IMR-90 (cell line): ENCODE measurements at regions not wholly inside any gene's neighbourhood (a gene's known extent, or its start where the extent isn't known, plus 50 kb on each side); places are given as distances from the start of the nearest gene placed in this dataset.

ENCODE experiments used
- BHLHE40 ChIP-seq: fragments of 150-350 bp; IDR thresholded peaks from 2 replicates; pipeline ENCODE4 v1.6.1; 2016; ENCODE audit warnings: mild to moderate bottlenecking, low read depth, low read length
- POLR2A ChIP-seq: IDR thresholded peaks from 2 replicates; pipeline ENCODE4 v1.6.1; 2012; ENCODE audit warnings: mild to moderate bottlenecking, low read depth, low read length
- RAD21 ChIP-seq: IDR thresholded peaks from 2 replicates; pipeline ENCODE4 v1.6.1; 2012; ENCODE audit warnings: low read length, improper control_type of control experiment
- TF ChIP-seq, protein P1 (sequence below): conservative IDR thresholded peaks from 2 replicates; pipeline ENCODE4 v1.5.1; 2012; ENCODE audit warnings: mild to moderate bottlenecking, low read depth, low read length, improper control_type of control experiment
- TF ChIP-seq, protein P2 (sequence below): fragments of 150-350 bp; IDR thresholded peaks from 2 replicates; pipeline ENCODE4 v1.6.1; 2017; ENCODE audit warnings: mild to moderate bottlenecking, antibody characterized with exemption, low read length, low read depth

DNA sequence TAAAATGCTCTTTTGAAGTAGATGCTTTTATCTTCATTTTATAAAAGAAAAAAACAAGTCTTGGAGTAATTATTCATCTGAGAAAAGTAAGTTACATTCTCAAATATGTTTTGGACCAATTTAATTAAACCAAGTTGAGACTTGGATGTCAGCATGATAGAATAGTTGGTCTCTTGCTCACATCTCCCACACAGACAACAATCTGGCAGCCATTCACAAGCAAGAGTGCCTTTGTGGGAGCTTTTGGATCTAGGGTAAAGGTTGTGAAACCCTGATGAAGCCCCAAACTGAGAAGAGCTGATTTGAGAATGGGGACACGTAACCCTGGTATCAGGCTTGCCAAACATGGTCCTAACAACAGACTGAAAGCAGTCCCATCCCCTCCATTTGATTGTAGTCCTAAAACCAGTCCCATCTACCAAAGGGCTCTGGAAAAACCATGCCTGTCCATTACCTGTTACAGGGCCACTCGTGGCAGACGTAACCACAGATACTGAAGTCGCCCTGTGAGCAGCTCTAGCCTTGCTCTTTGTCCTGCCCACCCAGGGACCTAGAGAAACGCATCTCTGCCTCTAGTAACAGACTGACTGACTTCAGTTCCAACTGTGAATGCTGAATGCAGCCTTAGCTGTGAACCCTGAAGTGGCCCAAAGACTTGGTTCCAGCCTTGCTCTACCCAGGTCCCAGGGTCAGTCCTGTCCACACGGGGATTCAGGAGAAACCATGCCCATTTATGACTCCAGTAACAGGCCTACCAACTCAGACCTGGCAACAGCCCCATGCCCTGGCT, 145.5 kb upstream of the SYNPR start:
- TF ChIP-seq, protein P1, sequence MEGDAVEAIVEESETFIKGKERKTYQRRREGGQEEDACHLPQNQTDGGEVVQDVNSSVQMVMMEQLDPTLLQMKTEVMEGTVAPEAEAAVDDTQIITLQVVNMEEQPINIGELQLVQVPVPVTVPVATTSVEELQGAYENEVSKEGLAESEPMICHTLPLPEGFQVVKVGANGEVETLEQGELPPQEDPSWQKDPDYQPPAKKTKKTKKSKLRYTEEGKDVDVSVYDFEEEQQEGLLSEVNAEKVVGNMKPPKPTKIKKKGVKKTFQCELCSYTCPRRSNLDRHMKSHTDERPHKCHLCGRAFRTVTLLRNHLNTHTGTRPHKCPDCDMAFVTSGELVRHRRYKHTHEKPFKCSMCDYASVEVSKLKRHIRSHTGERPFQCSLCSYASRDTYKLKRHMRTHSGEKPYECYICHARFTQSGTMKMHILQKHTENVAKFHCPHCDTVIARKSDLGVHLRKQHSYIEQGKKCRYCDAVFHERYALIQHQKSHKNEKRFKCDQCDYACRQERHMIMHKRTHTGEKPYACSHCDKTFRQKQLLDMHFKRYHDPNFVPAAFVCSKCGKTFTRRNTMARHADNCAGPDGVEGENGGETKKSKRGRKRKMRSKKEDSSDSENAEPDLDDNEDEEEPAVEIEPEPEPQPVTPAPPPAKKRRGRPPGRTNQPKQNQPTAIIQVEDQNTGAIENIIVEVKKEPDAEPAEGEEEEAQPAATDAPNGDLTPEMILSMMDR: no peak
- TF ChIP-seq, protein P2, sequence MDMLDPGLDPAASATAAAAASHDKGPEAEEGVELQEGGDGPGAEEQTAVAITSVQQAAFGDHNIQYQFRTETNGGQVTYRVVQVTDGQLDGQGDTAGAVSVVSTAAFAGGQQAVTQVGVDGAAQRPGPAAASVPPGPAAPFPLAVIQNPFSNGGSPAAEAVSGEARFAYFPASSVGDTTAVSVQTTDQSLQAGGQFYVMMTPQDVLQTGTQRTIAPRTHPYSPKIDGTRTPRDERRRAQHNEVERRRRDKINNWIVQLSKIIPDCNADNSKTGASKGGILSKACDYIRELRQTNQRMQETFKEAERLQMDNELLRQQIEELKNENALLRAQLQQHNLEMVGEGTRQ: no peak
- TF ChIP-seq RAD21 (no peak), POLR2A (no peak), BHLHE40 (no peak)
